ENCODE measurements at regions not wholly inside any gene's neighbourhood (a gene's known extent, or its start where the extent isn't known, plus 50 kb on each side); places are given as distances from the start of the nearest gene placed in this dataset.
A peak's percentile ranks its signal among the peaks of the same experiment; 100 is the strongest.

DNA sequence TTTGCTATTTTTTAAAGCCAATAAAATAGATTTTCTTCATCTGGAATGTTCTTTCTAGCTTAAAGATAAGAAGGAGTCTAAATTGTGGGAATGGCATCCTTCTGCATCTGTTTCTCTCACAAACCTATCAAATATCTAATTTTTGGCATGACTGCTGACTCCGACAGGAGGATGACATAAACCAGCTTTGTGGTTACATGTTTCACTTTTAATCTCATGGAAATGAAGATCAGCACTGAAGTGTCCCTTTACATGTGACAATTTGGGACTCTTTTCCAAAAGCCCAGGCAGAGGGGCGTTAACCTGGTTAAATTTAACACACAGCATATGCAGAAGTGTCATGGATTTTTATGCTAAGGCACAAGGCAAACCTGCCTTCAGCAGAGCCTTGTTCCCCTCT, 694.7 kb downstream of the ARHGAP15 start:
- no peak for TF ChIP-seq CTCF (IDR thresholded peaks at IDR 0.05; ENCODE audit: unreplicated experiment in 3 of 3)
- no peaks in the 10 kb centered on the region for H3K36me3 Mint-ChIP-seq (ENCODE audit: low read depth)
- no peaks in the 10 kb centered on the region for H3K27me3 Mint-ChIP-seq (ENCODE audit: low read depth)
- peak overlapping the region in 1 of 3 experiments; percentile 15 for H3K4me3 Mint-ChIP-seq
- H3K4me1 Mint-ChIP-seq: peaks cover 61% of the 10 kb centered on the region
- peak overlapping the region; percentile 75 to 89 (median 87) for H3K27ac Mint-ChIP-seq
- H3K9me3 Mint-ChIP-seq: no peaks in the 10 kb centered on the region

DNA sequence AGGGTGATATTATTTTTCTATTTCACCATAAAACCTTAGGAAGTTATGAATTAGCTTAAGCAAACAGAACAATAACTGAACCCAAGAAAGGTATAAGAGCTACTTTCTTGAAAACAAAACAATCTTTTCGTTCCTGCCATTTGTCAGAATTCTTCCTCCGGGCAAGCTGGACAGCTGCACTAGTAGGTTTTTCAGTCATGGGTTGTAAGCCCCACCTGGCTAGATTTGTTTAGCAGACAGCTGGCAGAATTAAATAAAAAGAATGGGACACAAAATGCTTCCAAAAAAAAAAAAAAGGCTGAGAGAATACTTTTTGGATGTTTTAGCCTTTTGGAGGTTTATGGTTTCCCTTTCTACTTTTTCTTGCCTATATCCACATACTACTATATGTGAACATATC, 694.1 kb downstream of the ARHGAP15 start:
- Mint-ChIP-seq H3K9me3 (no peaks in the 10 kb centered on the region), H3K4me3 (no peak overlapping the region), H3K36me3 (ENCODE audit: low read depth) (no peaks in the 10 kb centered on the region), H3K27me3 (ENCODE audit: low read depth) (no peaks in the 10 kb centered on the region), H3K27ac (peak overlapping the region; percentile 75 to 89 (median 87)), H3K4me1 (peaks cover 61% of the 10 kb centered on the region)
- no peak for TF ChIP-seq CTCF (IDR thresholded peaks at IDR 0.05; ENCODE audit: unreplicated experiment in 3 of 3)

- peaks cover 61% of the 10 kb centered on the region for H3K4me1 Mint-ChIP-seq
- no peaks in the 10 kb centered on the region for H3K9me3 Mint-ChIP-seq
- no peaks in the 10 kb centered on the region for H3K36me3 Mint-ChIP-seq (ENCODE audit: low read depth)
- no peak for TF ChIP-seq CTCF (IDR thresholded peaks at IDR 0.05; ENCODE audit: unreplicated experiment in 3 of 3)
- H3K27ac Mint-ChIP-seq: peak overlapping the region; percentile 75 to 89 (median 88)
- H3K27me3 Mint-ChIP-seq (ENCODE audit: low read depth): no peaks in the 10 kb centered on the region
- H3K4me3 Mint-ChIP-seq: peak overlapping the region in 1 of 3 experiments; percentile 30
These were observed 693.5 kb downstream of the ARHGAP15 start for GRCh38 chr2:143822736-143823135.

- H3K9me3 Mint-ChIP-seq: no peaks in the 10 kb centered on the region
- no peak for TF ChIP-seq CTCF (IDR thresholded peaks at IDR 0.05; ENCODE audit: unreplicated experiment in 3 of 3)
These were observed 690.5 kb downstream of the ARHGAP15 start for GRCh38 chr2:143819764-143820163.

GRCh38 chr2:143819190-143819735, 690.0 kb downstream of the ARHGAP15 start:
- no peaks in the 10 kb centered on the region for H3K27me3 Mint-ChIP-seq (ENCODE audit: low read depth)
- H3K4me3 Mint-ChIP-seq: no peak overlapping the region
- peaks cover 44% of the 10 kb centered on the region for H3K4me1 Mint-ChIP-seq
- no peaks in the 10 kb centered on the region for H3K36me3 Mint-ChIP-seq (ENCODE audit: low read depth)
- TF ChIP-seq CTCF (IDR thresholded peaks at IDR 0.05; ENCODE audit: unreplicated experiment in 3 of 3): no peak
- H3K9me3 Mint-ChIP-seq: no peaks in the 10 kb centered on the region
- peak overlapping the region in 1 of 3 experiments; percentile 20 for H3K27ac Mint-ChIP-seq

More at GRCh38 chr2:143819764-143820163, 690.5 kb downstream of the ARHGAP15 start:
- Mint-ChIP-seq H3K27me3 (ENCODE audit: low read depth) (no peaks in the 10 kb centered on the region), H3K4me3 (no peak overlapping the region), H3K4me1 (peaks cover 47% of the 10 kb centered on the region), H3K36me3 (ENCODE audit: low read depth) (no peaks in the 10 kb centered on the region), H3K27ac (peak overlapping the region; percentile 1 to 75 (median 45))
